Prostate gland (tissue), 2 donors: ENCODE measurements at regions not wholly inside any gene's neighbourhood (a gene's known extent, or its start where the extent isn't known, plus 50 kb on each side); places are given as distances from the start of the nearest gene placed in this dataset.
"Not testable (repeated sequence)": the region's sequence is repeated elsewhere in the genome, so short reads cannot be mapped to it uniquely, and the experiment has no call there.

Source experiments
- DNase-seq: peaks from one replicate; pipeline ENCODE4 v3.0.0-alpha.2; 2019; ENCODE audit warnings: low spot score
- H3K27ac ChIP-seq, 2 donors: fragments of 200-600 bp; sonication (generic); 2 replicates each; pipeline ENCODE4 v1.5.1; 2017 to 2019
- H3K27me3 ChIP-seq: fragments of 200-600 bp; sonication (generic); replicated peaks from 2 replicates; pipeline ENCODE4 v1.5.1; 2019; ENCODE audit not compliant: insufficient read depth
- H3K36me3 ChIP-seq, 2 donors: fragments of 200-600 bp; sonication (generic); 1 replicate in 1 of 2; 2 replicates in 1 of 2; pipeline versions ENCODE4 v1.5.1 to v1.8.1; 2017 to 2019
- H3K4me1 ChIP-seq: fragments of 200-600 bp; sonication (generic); replicated peaks from 2 replicates; pipeline ENCODE4 v1.5.1; 2019
- H3K4me3 ChIP-seq, 2 donors: fragments of 200-600 bp; sonication (generic); 2 replicates each; pipeline ENCODE4 v1.5.1; 2017 to 2019
- H3K9me3 ChIP-seq: fragments of 200-600 bp; sonication (generic); 2 replicates; pipeline ENCODE4 v1.5.1; 2017
- POLR2A ChIP-seq: fragments of 450-650 bp; IDR thresholded peaks from one replicate; pipeline ENCODE4 v1.6.1; 2016; ENCODE audit warnings: antibody characterized with exemption, mild to moderate bottlenecking
- POLR2AphosphoS5 ChIP-seq: sonication (generic); formaldehyde crosslinking; IDR thresholded peaks from one replicate; pipeline ENCODE4 v1.6.1; 2017; ENCODE audit warnings: antibody characterized with exemption
- WGBS: methylation state at CpG from one replicate; pipeline ENCODE4 v1.1.5; 2018; 5-methylcytosine and 5-hydroxymethylcytosine counted together
- intact Hi-C: fragments of 100-400 bp; cut with DNase I; formaldehyde crosslinking; loops from one replicate; pipeline ENCODE4 v1.14.2; 2022
- TF ChIP-seq, protein P1 (sequence below), 4 experiments: fragments of 200-600 bp in 2 of 4; fragments of 450-650 bp in 2 of 4; sonication (generic) in 2 of 4; IDR thresholded peaks; 1 replicate in 3 of 4; 2 replicates in 1 of 4; pipeline ENCODE4 v1.5.1; 2016 to 2019; ENCODE audit warnings: antibody characterized with exemption in 4 of 4, mild to moderate bottlenecking in 2 of 4, moderate library complexity in 2 of 4

GRCh38 chr14:39548358-39548757 lies 116.1 kb upstream of the FBXO33 start:
- DNase-seq, result no peak
- intact Hi-C loops, result no loop called here
- no peaks in the 10 kb centered on the region for H3K27me3 ChIP-seq
- TF ChIP-seq POLR2A (no peak), POLR2AphosphoS5 (no peak)
- TF ChIP-seq, protein P1, sequence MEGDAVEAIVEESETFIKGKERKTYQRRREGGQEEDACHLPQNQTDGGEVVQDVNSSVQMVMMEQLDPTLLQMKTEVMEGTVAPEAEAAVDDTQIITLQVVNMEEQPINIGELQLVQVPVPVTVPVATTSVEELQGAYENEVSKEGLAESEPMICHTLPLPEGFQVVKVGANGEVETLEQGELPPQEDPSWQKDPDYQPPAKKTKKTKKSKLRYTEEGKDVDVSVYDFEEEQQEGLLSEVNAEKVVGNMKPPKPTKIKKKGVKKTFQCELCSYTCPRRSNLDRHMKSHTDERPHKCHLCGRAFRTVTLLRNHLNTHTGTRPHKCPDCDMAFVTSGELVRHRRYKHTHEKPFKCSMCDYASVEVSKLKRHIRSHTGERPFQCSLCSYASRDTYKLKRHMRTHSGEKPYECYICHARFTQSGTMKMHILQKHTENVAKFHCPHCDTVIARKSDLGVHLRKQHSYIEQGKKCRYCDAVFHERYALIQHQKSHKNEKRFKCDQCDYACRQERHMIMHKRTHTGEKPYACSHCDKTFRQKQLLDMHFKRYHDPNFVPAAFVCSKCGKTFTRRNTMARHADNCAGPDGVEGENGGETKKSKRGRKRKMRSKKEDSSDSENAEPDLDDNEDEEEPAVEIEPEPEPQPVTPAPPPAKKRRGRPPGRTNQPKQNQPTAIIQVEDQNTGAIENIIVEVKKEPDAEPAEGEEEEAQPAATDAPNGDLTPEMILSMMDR (IDR thresholded peaks at IDR 0.05), result no peak
- WGBS, result 67% methylated on average over 4 of the region's 4 CpGs
- no peaks in the 10 kb centered on the region for H3K4me1 ChIP-seq
- no peaks in the 10 kb centered on the region for H3K9me3 ChIP-seq
- no peak overlapping the region for H3K27ac ChIP-seq
- no peaks in the 10 kb centered on the region for H3K36me3 ChIP-seq
- H3K4me3 ChIP-seq, result no peak overlapping the region

GRCh38 chr14:39547845-39548244 lies 115.6 kb upstream of the FBXO33 start:
- TF ChIP-seq POLR2AphosphoS5 (no peak), POLR2A (no peak)
- TF ChIP-seq, protein P1 (IDR thresholded peaks at IDR 0.05), result no peak
- H3K36me3 ChIP-seq, result no peaks in the 10 kb centered on the region
- no peak overlapping the region for H3K4me3 ChIP-seq
- no peak overlapping the region for H3K27ac ChIP-seq
- H3K9me3 ChIP-seq, result no peaks in the 10 kb centered on the region
- H3K4me1 ChIP-seq, result no peaks in the 10 kb centered on the region
- DNase-seq, result no peak
- intact Hi-C loops, result no loop called here
- 60% methylated on average over 3 of the region's 3 CpGs for WGBS
- no peaks in the 10 kb centered on the region for H3K27me3 ChIP-seq

DNA sequence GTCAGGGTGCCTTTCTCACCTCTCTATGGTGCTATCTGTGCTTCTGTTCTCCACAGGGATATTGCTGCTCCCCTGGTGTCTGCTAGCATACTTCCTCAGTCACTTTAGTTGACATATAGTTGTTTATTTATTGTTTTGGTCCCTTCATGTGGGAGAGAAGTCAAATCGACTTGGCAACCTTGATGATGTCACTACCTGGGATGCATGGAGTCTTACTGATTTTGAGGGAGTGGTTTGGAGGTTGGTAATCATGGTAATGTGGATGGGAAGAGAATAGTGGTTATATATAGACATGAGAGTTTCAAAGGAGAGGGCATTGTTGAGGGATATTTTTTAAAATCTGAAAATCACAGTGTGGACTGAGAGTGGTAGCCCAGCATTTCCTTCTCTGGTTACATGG lies 73.6 kb upstream of the FBXO33 start:
- DNase-seq, result no peak
- intact Hi-C loops, result no loop called here
- H3K27me3 ChIP-seq, result no peaks in the 10 kb centered on the region
- no peaks in the 10 kb centered on the region for H3K9me3 ChIP-seq
- H3K4me1 ChIP-seq, result no peaks in the 10 kb centered on the region
- no peaks in the 10 kb centered on the region for H3K36me3 ChIP-seq
- H3K27ac ChIP-seq, result no peak overlapping the region
- TF ChIP-seq, protein P1 (IDR thresholded peaks at IDR 0.05), result no peak
- TF ChIP-seq POLR2A (no peak), POLR2AphosphoS5 (no peak)
- WGBS, result 54% methylated on average over 1 of the region's 1 CpG
- H3K4me3 ChIP-seq, result no peak overlapping the region

DNA sequence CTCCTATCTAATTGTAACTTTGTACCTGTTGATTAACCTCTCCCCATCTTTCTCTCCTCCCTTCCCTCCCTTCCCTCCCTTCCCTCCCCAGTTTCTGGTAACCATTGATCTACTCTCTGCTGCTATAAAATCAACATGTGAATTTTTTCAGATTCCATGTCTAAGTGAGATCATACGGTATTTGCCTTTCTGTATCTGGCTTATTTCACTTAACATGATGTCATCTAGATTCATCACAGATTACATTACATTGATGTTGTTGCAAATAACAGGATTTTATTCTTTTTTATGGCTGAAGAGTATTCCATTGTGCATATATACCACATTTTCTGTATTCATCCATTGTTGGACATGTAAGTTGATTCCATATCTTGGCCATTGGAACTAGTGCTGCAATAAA lies 68.0 kb upstream of the FBXO33 start:
- WGBS, result 70% methylated on average over 1 of the region's 1 CpG
- TF ChIP-seq POLR2A, result no peak
- no peaks in the 10 kb centered on the region for H3K9me3 ChIP-seq
- no peaks in the 10 kb centered on the region for H3K36me3 ChIP-seq
- intact Hi-C loops, result no loop called here
- H3K4me3 ChIP-seq, result no peak overlapping the region
- no peak for DNase-seq
- no peaks in the 10 kb centered on the region for H3K27me3 ChIP-seq
- H3K27ac ChIP-seq, result no peak overlapping the region
- H3K4me1 ChIP-seq, result no peaks in the 10 kb centered on the region

GRCh38 chr14:39499514-39499913 lies 67.3 kb upstream of the FBXO33 start:
- Histone ChIP-seq H3K4me3 (no peak overlapping the region), H3K4me1 (no peaks in the 10 kb centered on the region), H3K36me3 (no peaks in the 10 kb centered on the region), H3K27me3 (no peaks in the 10 kb centered on the region), H3K9me3 (no peaks in the 10 kb centered on the region), H3K27ac (no peak overlapping the region)
- no peak for DNase-seq
- intact Hi-C loops, result no loop called here
- no peak for TF ChIP-seq POLR2AphosphoS5
- TF ChIP-seq POLR2A, result no peak
- TF ChIP-seq, protein P1 (IDR thresholded peaks at IDR 0.05), result no peak

- 90% methylated on average over 3 of the region's 3 CpGs for WGBS
Measured at GRCh38 chr14:39497677-39498076, 65.4 kb upstream of the FBXO33 start.

More at GRCh38 chr14:39497677-39498076, 65.4 kb upstream of the FBXO33 start:
- DNase-seq, H3K27ac ChIP-seq, H3K4me3 ChIP-seq, H3K9me3 ChIP-seq, H3K27me3 ChIP-seq, H3K4me1 ChIP-seq, intact Hi-C loops, H3K36me3 ChIP-seq: not testable (repeated sequence)
